ENCODE measurements at regions not wholly inside any gene's neighbourhood (a gene's known extent, or its start where the extent isn't known, plus 50 kb on each side); places are given as distances from the start of the nearest gene placed in this dataset.

- TF ChIP-seq CTCF (IDR thresholded peaks at IDR 0.05) (no peak), POLR2A (IDR thresholded peaks at IDR 0.05) (no peak)
These were observed 178.7 kb downstream of the TBXT start for GRCh38 chr6:165988757-165989456.
